ENCODE measurements at regions not wholly inside any gene's neighbourhood (a gene's known extent, or its start where the extent isn't known, plus 50 kb on each side); places are given as distances from the start of the nearest gene placed in this dataset.

- no peak for TF ChIP-seq CTCF (IDR thresholded peaks at IDR 0.05)
These were observed 384.3 kb upstream of the ACTRT1 start for GRCh38 chrX:128436397-128437103.

- no peak for TF ChIP-seq CTCF (IDR thresholded peaks at IDR 0.05)
These were observed 373.3 kb upstream of the ACTRT1 start for GRCh38 chrX:128425546-128425945.

GRCh38 chrX:128408842-128409241 lies 356.6 kb upstream of the ACTRT1 start:
- no peak for TF ChIP-seq CTCF (IDR thresholded peaks at IDR 0.05)

- TF ChIP-seq CTCF (IDR thresholded peaks at IDR 0.05), result no peak
These were observed 344.4 kb upstream of the ACTRT1 start for GRCh38 chrX:128396601-128397000.

- no peak for TF ChIP-seq CTCF (IDR thresholded peaks at IDR 0.05)
These were observed 313.3 kb upstream of the ACTRT1 start for GRCh38 chrX:128365492-128365891.

- no peak for TF ChIP-seq CTCF (IDR thresholded peaks at IDR 0.05)
These were observed 283.5 kb upstream of the ACTRT1 start for GRCh38 chrX:128335671-128336070.

- no peak for TF ChIP-seq CTCF (IDR thresholded peaks at IDR 0.05)
These were observed 282.6 kb upstream of the ACTRT1 start for GRCh38 chrX:128334821-128335220.

GRCh38 chrX:128310912-128311311 lies 258.7 kb upstream of the ACTRT1 start:
- TF ChIP-seq CTCF (IDR thresholded peaks at IDR 0.05), result no peak
